Gastrocnemius medialis (tissue), 4 donors: ENCODE measurements at regions not wholly inside any gene's neighbourhood (a gene's known extent, or its start where the extent isn't known, plus 50 kb on each side); places are given as distances from the start of the nearest gene placed in this dataset.

ENCODE experiments used
- ATAC-seq, 2 donors: fragments of 150-250 bp; one replicate each; pipeline ENCODE4 v1.9.1; 2016
- DNase-seq, 2 donors: peaks; one replicate each; pipeline ENCODE4 v3.0.0-alpha.2; 2019
- H3K27ac ChIP-seq, 4 donors: fragments of 200-600 bp; sonication (generic); 1 replicate in 1 of 4; 2 replicates in 3 of 4; pipeline ENCODE4 v1.5.1; 2016 to 2018; ENCODE audit warnings: mild to moderate bottlenecking in 2 of 4, moderate library complexity in 1 of 4
- H3K27me3 ChIP-seq, 3 donors: fragments of 200-600 bp; sonication (generic) in 2 of 3; 1 replicate in 1 of 3; 2 replicates in 2 of 3; pipeline versions ENCODE4 v1.5.1 to v1.6.0; 2016 to 2019; ENCODE audit warnings: mild to moderate bottlenecking in 1 of 3, moderate library complexity in 1 of 3
- H3K36me3 ChIP-seq, 2 donors: fragments of 200-600 bp; sonication (generic) in 1 of 2; one replicate each; pipeline ENCODE4 v1.5.1; 2017 to 2018
- H3K4me1 ChIP-seq, 2 donors: fragments of 200-600 bp; sonication (generic) in 1 of 2; one replicate each; pipeline ENCODE4 v1.5.1; 2016 to 2017; ENCODE audit warnings: mild to moderate bottlenecking in 2 of 2
- H3K4me3 ChIP-seq, 4 donors: fragments of 200-600 bp; sonication (generic) in 3 of 4; 1 replicate in 1 of 4; 2 replicates in 3 of 4; pipeline ENCODE4 v1.5.1; 2016 to 2019; ENCODE audit warnings: mild to moderate bottlenecking in 2 of 4
- H3K9me3 ChIP-seq, 3 donors: fragments of 200-600 bp; sonication (generic) in 2 of 3; 1 replicate in 1 of 3; 2 replicates in 2 of 3; pipeline ENCODE4 v1.5.1; 2016 to 2019
- CTCF ChIP-seq, 5 experiments: fragments of 450-650 bp in 3 of 5; fragments of 200-600 bp in 2 of 5; sonication (generic) in 2 of 5; IDR thresholded peaks in 4 of 5; conservative IDR thresholded peaks in 1 of 5; 1 replicate in 4 of 5; 2 replicates in 1 of 5; pipeline ENCODE4 v1.5.1; 2016 to 2019; ENCODE audit warnings: antibody characterized with exemption in 5 of 5, mild to moderate bottlenecking in 3 of 5, moderate library complexity in 3 of 5
- POLR2A ChIP-seq, 2 donors: fragments of 450-650 bp; IDR thresholded peaks; one replicate each; pipeline ENCODE4 v1.6.1; 2017; ENCODE audit warnings: antibody characterized with exemption in 2 of 2, mild to moderate bottlenecking in 2 of 2, moderate library complexity in 2 of 2
- in situ Hi-C, 4 donors: fragments of 200-750 bp; cut with MboI; loops; one replicate each; pipeline versions ENCODE4 v1.15.0 to v1.8.0; 2017; ENCODE audit warnings: low sequenced_read_pairs in 4 of 4
- intact Hi-C: fragments of 100-400 bp; cut with DNase I; formaldehyde crosslinking; loops from one replicate; pipeline ENCODE4 v1.15.1; 2023; ENCODE audit warnings: low total_unique reads

DNA sequence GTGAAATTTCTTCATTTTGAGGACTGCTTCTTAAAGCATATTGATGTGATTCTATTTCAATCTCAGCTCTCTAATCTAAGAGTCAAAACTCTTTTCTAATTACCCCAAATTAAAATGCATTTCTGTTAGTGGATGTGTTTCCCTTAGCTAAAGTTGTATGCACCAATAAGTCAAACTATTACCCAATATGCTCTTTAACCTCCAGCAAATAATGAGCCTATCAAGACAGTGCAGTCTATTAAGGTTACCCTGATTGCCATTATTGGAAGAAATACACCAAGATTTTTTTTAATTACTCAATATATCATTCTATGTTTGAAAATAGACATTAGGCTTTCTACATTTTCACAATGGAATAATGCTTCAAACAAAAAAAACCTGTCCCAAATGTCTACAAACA, 310.0 kb downstream of the BTG1 start:
- TF ChIP-seq POLR2A (IDR thresholded peaks at IDR 0.05) (no peak), CTCF (IDR thresholded peaks at IDR 0.05 in 4 of 5, conservative IDR thresholded peaks at IDR 0.05 in 1 of 5) (no peak)

GRCh38 chr12:91833780-91834359, 311.8 kb downstream of the BTG1 start:
- no peak for TF ChIP-seq POLR2A (IDR thresholded peaks at IDR 0.05)
- no peak for TF ChIP-seq CTCF (IDR thresholded peaks at IDR 0.05 in 4 of 5, conservative IDR thresholded peaks at IDR 0.05 in 1 of 5)
- intact Hi-C loops, result no loop called here
- Histone ChIP-seq H3K36me3 (no peaks in the 10 kb centered on the region), H3K4me1 (no peaks in the 10 kb centered on the region), H3K4me3 (no peak overlapping the region), H3K27ac (no peak overlapping the region), H3K9me3 (no peaks in the 10 kb centered on the region), H3K27me3 (no peaks in the 10 kb centered on the region)
- in situ Hi-C loops, result no loop called here
- no peak for ATAC-seq
- DNase-seq, result no peak

More for the DNA sequence above, 310.0 kb downstream of the BTG1 start:
- ATAC-seq (no peak), DNase-seq (no peak)
- Histone ChIP-seq H3K36me3 (no peaks in the 10 kb centered on the region), H3K27me3 (no peaks in the 10 kb centered on the region), H3K4me1 (no peaks in the 10 kb centered on the region), H3K9me3 (no peaks in the 10 kb centered on the region), H3K27ac (no peak overlapping the region), H3K4me3 (no peak overlapping the region)
- intact Hi-C loops, result no loop called here
- in situ Hi-C loops, result no loop called here

DNA sequence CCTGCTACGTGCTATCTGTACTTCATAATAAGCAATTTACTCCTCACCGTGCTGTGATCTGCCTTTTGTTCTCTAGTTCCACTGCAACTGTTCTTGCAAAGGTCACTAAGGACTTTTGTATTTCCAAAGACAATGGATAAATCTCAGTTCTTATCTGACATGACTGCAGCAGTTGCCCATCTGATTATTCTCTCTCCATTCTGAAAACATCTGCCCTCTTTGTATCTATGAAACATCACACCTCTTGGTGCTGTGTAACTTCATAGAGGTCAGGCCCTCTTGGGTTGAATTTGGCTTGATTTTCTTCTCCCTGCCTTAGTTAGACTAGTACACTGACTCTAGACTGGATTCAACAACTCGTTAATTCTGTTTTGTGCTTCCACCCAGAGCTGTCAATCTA, 319.6 kb downstream of the BTG1 start:
- intact Hi-C loops, result no loop called here
- H3K27ac ChIP-seq, result no peak overlapping the region
- TF ChIP-seq CTCF (IDR thresholded peaks at IDR 0.05 in 4 of 5, conservative IDR thresholded peaks at IDR 0.05 in 1 of 5), result no peak
- TF ChIP-seq POLR2A (IDR thresholded peaks at IDR 0.05), result no peak

DNA sequence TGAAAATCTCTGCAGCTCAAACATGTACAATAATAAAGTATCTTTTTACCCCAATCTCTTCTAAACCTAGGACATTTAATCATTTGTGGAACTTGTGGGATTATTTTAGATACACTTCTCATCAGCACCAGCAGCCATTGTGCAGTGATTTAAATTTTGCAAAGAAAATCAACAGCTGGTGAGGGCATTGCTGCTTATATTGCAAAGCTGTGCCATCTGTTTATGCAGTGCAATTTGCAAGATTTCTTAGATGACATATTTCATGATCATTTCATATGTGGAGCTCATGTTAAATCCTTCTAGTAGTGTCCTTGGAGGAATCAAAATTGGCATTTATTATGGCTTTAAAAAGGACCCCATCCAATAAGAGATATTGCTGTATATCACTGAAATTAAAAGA, 320.7 kb downstream of the BTG1 start:
- no peak overlapping the region for H3K27ac ChIP-seq
- no peak for ATAC-seq
- intact Hi-C loops, result no loop called here
- H3K4me3 ChIP-seq, result no peak overlapping the region
- in situ Hi-C loops, result loop anchor here in 2 of 4 donors (25.0 kb wide), 3 partner anchors 312 to 762 kb away; partner anchors contain the start of gene BTG1 (in 1 of the 2)
- no peak for DNase-seq
- no peaks in the 10 kb centered on the region for H3K36me3 ChIP-seq
- no peaks in the 10 kb centered on the region for H3K4me1 ChIP-seq
- no peak for TF ChIP-seq POLR2A (IDR thresholded peaks at IDR 0.05)
- TF ChIP-seq CTCF (IDR thresholded peaks at IDR 0.05 in 4 of 5, conservative IDR thresholded peaks at IDR 0.05 in 1 of 5), result no peak
- H3K27me3 ChIP-seq, result no peaks in the 10 kb centered on the region
- no peaks in the 10 kb centered on the region for H3K9me3 ChIP-seq

More for the DNA sequence above, 319.6 kb downstream of the BTG1 start:
- in situ Hi-C loops, result no loop called here
- Histone ChIP-seq H3K4me1 (no peaks in the 10 kb centered on the region), H3K9me3 (no peaks in the 10 kb centered on the region), H3K27me3 (no peaks in the 10 kb centered on the region), H3K4me3 (no peak overlapping the region), H3K36me3 (no peaks in the 10 kb centered on the region)
- DNase-seq, result no peak
- no peak for ATAC-seq

DNA sequence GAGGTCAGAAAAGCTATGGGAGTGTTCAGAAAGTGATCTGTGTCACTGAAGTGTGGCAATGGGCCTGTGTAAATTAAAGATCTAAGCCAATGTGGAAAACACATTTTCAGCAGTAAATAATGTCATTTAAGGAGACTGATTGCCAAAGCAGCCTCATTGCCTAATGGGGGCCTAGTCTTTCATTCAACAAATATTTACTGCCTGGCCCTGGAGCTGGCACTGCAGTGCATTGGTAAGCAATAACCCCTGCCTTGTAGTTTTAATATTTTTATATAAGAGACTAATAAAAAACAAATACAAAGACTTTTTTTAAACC, 326.6 kb downstream of the BTG1 start:
- no peaks in the 10 kb centered on the region for H3K36me3 ChIP-seq
- in situ Hi-C loops (loop anchor here (10.0 to 25.0 kb wide), 6 partner anchors 318 to 768 kb away; partner anchors contain the start of gene BTG1 (in 1 of the 4)), intact Hi-C loops (no loop called here)
- no peak overlapping the region for H3K4me3 ChIP-seq
- ATAC-seq (peak in 1 of 2 donors; percentile 53), DNase-seq (no peak)
- no peak overlapping the region for H3K27ac ChIP-seq
- H3K9me3 ChIP-seq, result no peaks in the 10 kb centered on the region
- H3K27me3 ChIP-seq, result no peaks in the 10 kb centered on the region
- TF ChIP-seq POLR2A (IDR thresholded peaks at IDR 0.05) (no peak), CTCF (IDR thresholded peaks at IDR 0.05 in 4 of 5, conservative IDR thresholded peaks at IDR 0.05 in 1 of 5) (no peak)
- no peaks in the 10 kb centered on the region for H3K4me1 ChIP-seq
